Astrocyte (in vitro differentiated cells and primary cell): ENCODE measurements at regions not wholly inside any gene's neighbourhood (a gene's known extent, or its start where the extent isn't known, plus 50 kb on each side); places are given as distances from the start of the nearest gene placed in this dataset.

Experiments
- DNase-seq: peaks from one replicate; pipeline ENCODE4 v3.0.0-alpha.2; 2010; ENCODE audit warnings: low read depth
- FAIRE-seq: peaks from 2 replicates; lab custom pipeline; 2011; peaks lifted over from hg19 to GRCh38; lab: Jason Lieb, UNC
- H2AFZ ChIP-seq: 2 replicates; pipeline ENCODE4 v1.6.0; 2012; ENCODE audit warnings: low read depth, low read length, inconsistent platforms
- H3K27ac ChIP-seq: 2 replicates; pipeline ENCODE4 v1.5.1; 2011; ENCODE audit warnings: low read depth, low read length, inconsistent platforms
- H3K27me3 ChIP-seq: 2 replicates; pipeline ENCODE4 v1.6.0; 2011; ENCODE audit warnings: low read length, inconsistent platforms; ENCODE audit not compliant: insufficient read depth
- H3K36me3 ChIP-seq: 2 replicates; pipeline ENCODE4 v1.5.1; 2011; ENCODE audit warnings: low read length, inconsistent platforms; ENCODE audit not compliant: insufficient read depth
- H3K4me1 ChIP-seq: 2 replicates; pipeline ENCODE4 v1.5.1; 2011; ENCODE audit warnings: low read length, inconsistent platforms; ENCODE audit not compliant: insufficient read depth
- H3K4me2 ChIP-seq: 2 replicates; pipeline ENCODE4 v1.6.0; 2012; ENCODE audit warnings: low read length, inconsistent platforms
- H3K4me3 ChIP-seq: 2 replicates; pipeline ENCODE4 v1.5.1; 2011; ENCODE audit warnings: low read depth, mild to moderate bottlenecking, low read length, inconsistent platforms; ENCODE audit not compliant: insufficient read depth
- H3K79me2 ChIP-seq: 2 replicates; pipeline ENCODE4 v1.6.0; 2012; ENCODE audit warnings: mild to moderate bottlenecking, low read length, inconsistent platforms; ENCODE audit not compliant: insufficient read depth
- H3K9ac ChIP-seq: 2 replicates; pipeline ENCODE4 v1.6.0; 2012; ENCODE audit warnings: mild to moderate bottlenecking, low read length, inconsistent platforms
- H3K9me3 ChIP-seq: 2 replicates; pipeline ENCODE4 v1.5.1; 2012; ENCODE audit warnings: low read depth, mild to moderate bottlenecking, low read length, inconsistent platforms; ENCODE audit not compliant: insufficient read depth
- H4K20me1 ChIP-seq: 2 replicates; pipeline ENCODE4 v1.6.0; 2012; ENCODE audit warnings: low read length, inconsistent platforms; ENCODE audit not compliant: insufficient read depth
- H3K27ac Mint-ChIP-seq: one replicate; pipeline ENCODE4 v1.8.0; 2021; ENCODE audit warnings: mild to moderate bottlenecking, mixed read lengths; ENCODE audit not compliant: unreplicated experiment
- H3K27me3 Mint-ChIP-seq: one replicate; pipeline ENCODE4 v1.8.0; 2021; ENCODE audit warnings: low read depth, mixed read lengths; ENCODE audit not compliant: unreplicated experiment
- H3K36me3 Mint-ChIP-seq: one replicate; pipeline ENCODE4 v1.8.0; 2021; ENCODE audit warnings: low read depth, mixed read lengths; ENCODE audit not compliant: unreplicated experiment
- H3K4me1 Mint-ChIP-seq: one replicate; pipeline ENCODE4 v1.8.0; 2021; ENCODE audit warnings: low read depth, mixed read lengths; ENCODE audit not compliant: unreplicated experiment
- H3K4me3 Mint-ChIP-seq: one replicate; pipeline ENCODE4 v1.8.0; 2021; ENCODE audit warnings: mild to moderate bottlenecking, moderate library complexity, mixed read lengths; ENCODE audit not compliant: unreplicated experiment
- H3K9me3 Mint-ChIP-seq: one replicate; pipeline ENCODE4 v1.8.0; 2021; ENCODE audit warnings: mild to moderate bottlenecking, mixed read lengths; ENCODE audit not compliant: unreplicated experiment
- CTCF ChIP-seq: IDR thresholded peaks from 2 replicates; pipeline ENCODE4 v1.5.1; 2011; ENCODE audit warnings: low read depth, mild to moderate bottlenecking, inconsistent platforms, low read length, moderate library complexity; ENCODE audit not compliant: insufficient read depth
- EZH2 ChIP-seq: IDR thresholded peaks from 2 replicates; pipeline ENCODE4 v1.6.1; 2012; ENCODE audit warnings: mild to moderate bottlenecking, low read length, inconsistent platforms; ENCODE audit not compliant: insufficient read depth

- DNase-seq = no peak
- no peaks in the 10 kb centered on the region for H3K79me2 ChIP-seq
- H3K36me3 Mint-ChIP-seq = no peaks in the 10 kb centered on the region
- no peak overlapping the region for H3K4me2 ChIP-seq
- no peaks in the 10 kb centered on the region for H4K20me1 ChIP-seq
- no peaks in the 10 kb centered on the region for H3K9me3 Mint-ChIP-seq
- H3K4me1 ChIP-seq = no peaks in the 10 kb centered on the region
- no peaks in the 10 kb centered on the region for H3K4me1 Mint-ChIP-seq
- no peak overlapping the region for H3K27ac Mint-ChIP-seq
- TF ChIP-seq EZH2 (no peak), CTCF (no peak)
- no peak overlapping the region for H3K9ac ChIP-seq
- no peaks in the 10 kb centered on the region for H3K27me3 ChIP-seq
- no peak overlapping the region for H3K4me3 ChIP-seq
- no peaks in the 10 kb centered on the region for H3K9me3 ChIP-seq
- no peaks in the 10 kb centered on the region for H3K36me3 ChIP-seq
- no peak for FAIRE-seq
- H3K4me3 Mint-ChIP-seq = no peak overlapping the region
- no peak overlapping the region for H2AFZ ChIP-seq
- H3K27me3 Mint-ChIP-seq = no peaks in the 10 kb centered on the region
- H3K27ac ChIP-seq = no peak overlapping the region
Observed at GRCh38 chr2:142670362-142670761, 207.1 kb upstream of the KYNU start.

- H2AFZ ChIP-seq = no peak overlapping the region
- no peaks in the 10 kb centered on the region for H4K20me1 ChIP-seq
- H3K27me3 ChIP-seq = no peaks in the 10 kb centered on the region
- H3K36me3 ChIP-seq = no peaks in the 10 kb centered on the region
- H3K27ac ChIP-seq = no peak overlapping the region
- H3K9ac ChIP-seq = no peak overlapping the region
- Mint-ChIP-seq H3K4me1 (no peaks in the 10 kb centered on the region), H3K36me3 (no peaks in the 10 kb centered on the region), H3K27ac (no peak overlapping the region), H3K9me3 (no peaks in the 10 kb centered on the region), H3K4me3 (no peak overlapping the region), H3K27me3 (no peaks in the 10 kb centered on the region)
- H3K4me1 ChIP-seq = no peaks in the 10 kb centered on the region
- DNase-seq (no peak), FAIRE-seq (no peak)
- no peaks in the 10 kb centered on the region for H3K79me2 ChIP-seq
- H3K4me3 ChIP-seq = no peak overlapping the region
- no peak overlapping the region for H3K4me2 ChIP-seq
- TF ChIP-seq CTCF (no peak), EZH2 (no peak)
- H3K9me3 ChIP-seq = no peaks in the 10 kb centered on the region
Observed at GRCh38 chr2:142668420-142668819, 209.0 kb upstream of the KYNU start.

GRCh38 chr2:142665241-142665640 lies 212.2 kb upstream of the KYNU start:
- H3K27me3 Mint-ChIP-seq = no peaks in the 10 kb centered on the region
- no peak for FAIRE-seq

More at GRCh38 chr2:142665241-142665640, 212.2 kb upstream of the KYNU start:
- Histone ChIP-seq H3K79me2 (no peaks in the 10 kb centered on the region), H3K27me3 (no peaks in the 10 kb centered on the region), H3K4me2 (no peak overlapping the region), H2AFZ (no peak overlapping the region), H3K27ac (no peak overlapping the region), H3K9ac (no peak overlapping the region), H3K4me3 (no peak overlapping the region), H4K20me1 (no peaks in the 10 kb centered on the region), H3K36me3 (no peaks in the 10 kb centered on the region), H3K4me1 (no peaks in the 10 kb centered on the region), H3K9me3 (no peaks in the 10 kb centered on the region)
- H3K4me1 Mint-ChIP-seq = no peaks in the 10 kb centered on the region
- TF ChIP-seq EZH2 (no peak), CTCF (no peak)
- no peak for DNase-seq
- no peaks in the 10 kb centered on the region for H3K9me3 Mint-ChIP-seq
- H3K27ac Mint-ChIP-seq = no peak overlapping the region
- H3K36me3 Mint-ChIP-seq = no peaks in the 10 kb centered on the region
- H3K4me3 Mint-ChIP-seq = no peak overlapping the region
